ENCODE measurements at regions not wholly inside any gene's neighbourhood (a gene's known extent, or its start where the extent isn't known, plus 50 kb on each side); places are given as distances from the start of the nearest gene placed in this dataset.
A peak's percentile ranks its signal among the peaks of the same experiment; 100 is the strongest.

DNA sequence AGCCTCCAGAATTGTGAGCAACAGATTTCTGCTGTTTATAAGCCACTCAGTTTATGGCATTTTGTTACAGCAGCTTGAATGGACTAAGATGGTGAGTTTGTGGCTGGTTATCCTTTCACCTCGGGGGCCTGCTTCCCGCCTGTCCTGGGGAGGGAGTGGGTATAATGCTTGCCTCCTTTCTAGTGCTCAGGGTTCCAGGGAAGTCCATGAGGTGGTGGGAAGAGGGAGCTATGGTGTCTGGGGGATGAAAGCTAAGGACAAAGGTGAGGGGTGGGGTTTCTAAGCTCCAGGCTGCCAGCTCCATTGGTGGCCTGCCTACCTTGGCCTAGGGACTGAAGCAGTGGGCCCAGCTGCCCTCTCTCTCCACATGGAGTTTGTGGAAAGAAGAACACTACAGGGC, 50.2 kb upstream of the SDK2 start:
- DNase-seq: no peak

DNA sequence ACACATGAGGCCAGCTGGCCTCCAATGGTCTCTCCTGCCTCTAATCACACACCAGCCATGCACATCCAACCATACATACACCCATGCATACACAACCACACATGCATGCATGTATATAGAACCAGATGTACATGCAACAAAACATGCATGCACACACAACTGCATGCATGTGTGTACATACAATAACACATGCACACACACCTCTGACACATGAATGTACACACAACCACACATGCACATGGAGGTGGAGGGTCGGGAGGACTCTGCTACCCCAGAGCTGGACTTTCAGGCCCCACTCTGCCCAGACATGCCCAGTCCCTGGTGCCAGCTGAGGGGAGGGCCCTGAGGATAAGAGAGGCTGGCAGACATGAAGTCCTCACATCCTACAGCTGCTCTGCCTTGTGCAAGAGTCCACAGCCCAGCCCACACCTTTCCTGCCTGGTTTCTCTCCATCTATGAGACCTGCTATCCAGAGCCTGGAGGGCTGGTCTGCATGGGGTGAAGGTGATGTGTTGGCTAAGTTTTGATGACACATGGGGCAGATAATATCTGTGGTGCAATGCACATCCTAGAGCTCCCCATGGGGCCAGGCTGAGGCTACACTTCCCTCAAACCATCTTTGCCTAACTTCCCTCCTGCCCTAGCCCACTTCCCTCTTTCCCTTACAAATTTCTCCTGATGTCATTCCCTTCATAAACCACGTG, 50.9 kb upstream of the SDK2 start:
- no peak for DNase-seq

DNA sequence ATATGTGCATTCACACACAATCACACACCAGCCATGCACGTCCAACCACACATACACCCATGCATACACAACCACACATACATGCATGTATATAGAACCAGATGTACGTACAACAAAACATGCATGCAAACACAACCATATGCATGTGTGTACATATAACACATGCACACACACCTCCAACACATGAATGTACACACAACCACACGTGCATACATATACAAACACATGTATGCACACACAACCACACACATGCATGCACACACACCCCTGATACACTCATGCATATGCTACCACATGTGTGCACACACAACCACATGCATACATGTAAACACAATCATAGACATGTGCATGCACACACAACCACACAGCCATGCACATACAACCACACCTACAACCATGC, 52.0 kb upstream of the SDK2 start:
- no peak for DNase-seq

DNA sequence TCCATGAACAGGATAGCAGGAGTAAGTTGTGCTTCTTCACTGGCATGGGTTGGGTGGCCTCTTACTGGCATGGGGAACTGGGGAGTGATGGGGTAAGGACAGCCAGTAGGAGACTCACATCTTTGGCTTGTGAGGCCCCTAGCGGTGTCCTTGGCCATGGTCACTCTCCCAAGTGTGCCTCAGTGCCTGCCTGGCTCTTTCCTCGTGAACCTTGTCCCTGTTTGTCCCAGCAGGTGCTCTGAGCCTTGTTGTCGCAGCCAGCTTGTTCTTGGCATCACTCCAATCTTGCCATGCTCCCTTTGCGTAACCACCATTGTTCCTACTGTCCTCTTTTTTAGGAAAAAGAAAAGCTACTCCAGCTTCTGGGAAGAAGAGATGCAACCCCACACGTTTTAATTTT, 53.6 kb upstream of the SDK2 start:
- DNase-seq: no peak

DNA sequence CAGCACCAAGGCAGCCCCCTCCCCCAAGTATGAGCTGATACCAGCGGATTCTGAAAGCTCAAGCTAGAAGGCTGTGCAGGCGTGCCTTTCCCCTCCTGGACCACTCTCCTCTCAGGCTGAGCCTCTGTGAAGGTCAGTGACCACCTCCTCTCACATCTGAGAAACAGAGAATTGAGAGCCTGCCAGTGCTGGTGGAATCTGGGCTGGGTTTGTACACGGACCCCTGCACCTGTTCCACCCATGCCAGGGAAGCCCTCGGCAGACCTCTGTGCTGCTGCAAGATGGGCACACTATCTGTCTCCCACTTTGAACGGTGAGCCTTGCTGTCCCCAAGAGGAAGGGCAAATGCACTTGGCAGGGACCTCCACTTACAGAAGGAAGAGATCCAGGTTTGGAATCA, 54.7 kb upstream of the SDK2 start:
- no peak for DNase-seq

DNA sequence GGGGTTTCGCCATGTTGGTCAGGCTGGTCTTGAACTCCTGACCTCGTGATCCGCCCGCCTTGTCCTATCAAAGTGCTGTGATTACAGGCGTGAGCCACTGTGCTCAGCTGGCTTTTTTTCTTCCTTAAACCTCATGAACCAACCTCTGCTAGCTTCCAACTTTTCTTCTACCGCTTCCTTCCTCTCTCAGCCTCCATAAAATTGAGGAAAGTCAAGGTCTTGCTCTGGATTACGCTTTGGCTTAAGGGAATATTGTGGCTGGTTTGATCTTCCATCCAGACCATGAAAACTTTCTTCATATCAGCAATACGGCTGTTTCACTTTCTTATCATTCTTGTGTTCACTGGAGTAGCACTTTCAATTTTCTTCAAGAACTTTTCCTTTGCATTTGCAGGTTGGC, 57.5 kb upstream of the SDK2 start:
- no peak for DNase-seq

DNA sequence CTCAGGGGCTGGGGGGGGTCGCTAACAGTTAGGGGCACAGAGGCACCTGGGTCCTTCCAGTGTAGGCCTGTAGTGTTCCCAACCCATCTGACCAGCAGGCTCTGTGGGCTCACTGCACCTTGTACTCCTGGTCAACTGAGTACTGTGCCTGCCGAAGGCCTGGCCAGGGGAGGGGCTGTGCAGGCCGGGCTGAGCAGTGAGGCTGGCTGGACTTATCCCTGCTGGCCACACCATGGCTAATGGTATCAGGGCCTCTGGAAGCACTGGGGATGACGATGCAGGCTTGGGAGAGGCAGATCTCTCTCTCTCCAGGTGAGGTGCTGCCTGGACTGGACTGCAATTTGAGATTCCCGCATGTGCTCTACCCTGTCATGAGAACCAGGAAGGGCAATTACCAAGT, 58.9 kb upstream of the SDK2 start:
- no peak for DNase-seq

DNA sequence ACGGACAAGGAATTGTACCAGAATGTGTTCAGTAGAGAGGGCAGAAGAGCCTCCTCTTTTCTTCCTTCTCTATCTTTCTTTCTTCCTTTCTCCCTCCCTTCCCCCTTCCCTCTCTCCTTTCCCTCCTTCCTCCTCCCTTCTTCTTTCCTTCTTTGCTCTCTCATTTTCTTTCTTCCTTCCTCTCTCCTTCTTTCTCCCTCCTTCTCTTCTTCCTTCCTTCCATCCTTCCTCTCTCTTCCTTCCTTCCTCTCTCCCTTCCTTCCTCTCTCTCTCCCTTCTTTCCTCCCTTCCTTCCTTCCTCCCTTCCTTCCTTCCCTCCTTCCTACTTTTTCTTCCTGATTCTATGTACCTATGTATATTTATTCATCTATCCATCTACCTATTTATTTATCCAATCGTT, 59.7 kb upstream of the SDK2 start:
- no peak for DNase-seq

DNA sequence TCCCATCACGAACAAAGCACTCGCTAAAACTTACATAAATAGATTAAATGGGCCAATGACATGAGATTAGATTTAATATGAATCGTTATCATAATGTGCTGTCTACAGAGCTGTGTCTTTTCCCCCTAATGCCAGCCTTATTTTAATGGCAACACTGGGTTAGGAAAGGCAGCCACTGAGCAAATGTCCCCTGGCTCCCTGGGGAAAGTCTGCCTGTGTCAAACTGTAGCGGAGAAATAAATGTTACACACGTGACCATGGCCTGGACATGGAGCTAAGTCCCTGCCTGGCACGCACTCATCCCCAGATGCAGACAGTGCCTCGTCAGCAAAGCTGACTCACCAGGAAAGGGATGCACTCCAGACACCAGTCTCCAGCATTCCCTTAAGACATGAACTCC, 61.3 kb upstream of the SDK2 start:
- no peak for DNase-seq

DNA sequence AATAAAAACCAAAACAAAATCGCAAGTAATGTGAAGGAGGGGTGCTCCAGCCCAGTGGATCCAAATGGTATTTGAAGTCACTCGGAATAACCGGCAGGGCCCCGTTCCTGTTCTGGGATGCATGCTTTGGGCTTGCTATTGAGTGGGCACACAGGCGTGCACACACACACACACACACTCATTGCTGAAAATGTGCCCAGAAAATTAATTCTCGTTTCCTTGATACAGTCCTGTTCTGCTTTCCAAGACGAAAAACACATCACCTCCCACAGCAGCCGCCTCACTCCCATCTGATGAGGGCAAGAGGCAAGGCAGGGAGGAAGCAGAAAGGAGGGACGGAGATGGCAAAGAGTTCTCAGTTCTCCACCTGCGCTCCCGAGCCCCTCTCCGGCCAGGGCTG, 62.2 kb upstream of the SDK2 start:
- no peak for DNase-seq

DNA sequence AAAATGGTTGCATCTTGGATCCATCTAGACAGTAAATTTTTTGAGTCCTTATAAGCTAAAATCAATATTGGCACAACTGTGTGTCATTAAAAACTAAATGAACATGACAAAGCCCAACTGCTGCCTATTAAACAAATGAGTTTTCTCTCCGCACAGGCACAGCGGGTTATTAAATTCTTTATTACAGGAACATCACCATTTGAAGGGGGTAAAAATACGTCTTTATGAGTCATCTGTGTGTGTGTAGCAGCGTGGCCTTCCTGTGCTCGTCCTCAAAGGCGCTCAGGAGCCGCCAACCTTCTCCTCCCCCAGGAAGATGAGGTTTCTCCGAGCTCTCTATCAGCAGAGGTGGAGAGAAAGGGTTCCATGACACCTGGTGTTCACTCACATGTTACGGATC, 62.6 kb upstream of the SDK2 start:
- no peak for DNase-seq

DNA sequence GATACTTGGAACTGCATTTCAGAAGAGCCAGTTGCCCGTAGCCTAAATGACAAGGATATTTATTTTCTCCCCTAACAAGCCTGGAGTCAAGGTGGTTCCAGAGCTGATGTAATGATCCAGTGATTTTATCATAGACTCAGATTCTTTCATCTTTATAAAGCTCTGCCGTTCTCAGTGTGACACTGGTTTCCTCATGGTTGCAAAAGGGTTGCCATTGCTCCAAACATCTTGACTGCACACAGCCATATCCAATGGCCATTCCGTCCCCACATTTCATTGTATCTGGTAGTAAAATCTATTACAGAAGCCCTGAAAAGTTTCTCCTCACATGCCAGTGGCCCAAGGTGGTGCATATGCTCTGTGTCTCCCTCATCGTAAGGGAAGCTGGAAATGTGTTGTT, 63.1 kb upstream of the SDK2 start:
- no peak for DNase-seq

DNA sequence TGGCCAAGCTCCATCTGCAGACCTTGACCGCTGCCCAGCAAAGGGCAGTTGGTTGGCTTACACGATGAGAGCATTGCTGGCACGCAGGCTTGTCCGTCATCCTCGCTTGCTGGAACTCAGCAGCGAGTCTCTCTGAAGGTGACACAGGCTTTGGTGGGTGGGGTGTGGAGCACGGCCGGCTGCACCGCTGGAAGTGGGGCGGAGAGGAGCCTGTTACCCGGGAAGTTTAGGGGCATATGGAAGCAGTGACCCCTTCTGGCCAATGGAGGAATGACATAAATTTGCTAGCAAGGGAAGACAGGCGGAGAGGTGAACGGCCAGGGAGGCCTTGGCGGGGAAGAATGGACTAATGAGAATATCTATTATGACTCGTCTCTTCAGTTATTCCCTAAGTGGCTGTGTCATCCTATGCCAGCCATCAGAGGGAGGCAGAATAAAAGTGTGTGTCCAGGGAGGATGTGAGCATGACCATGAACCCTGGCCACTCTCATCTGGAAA, 65.9 kb upstream of the SDK2 start:
- DNase-seq: peak; percentile 35 to 79 (median 52)

DNA sequence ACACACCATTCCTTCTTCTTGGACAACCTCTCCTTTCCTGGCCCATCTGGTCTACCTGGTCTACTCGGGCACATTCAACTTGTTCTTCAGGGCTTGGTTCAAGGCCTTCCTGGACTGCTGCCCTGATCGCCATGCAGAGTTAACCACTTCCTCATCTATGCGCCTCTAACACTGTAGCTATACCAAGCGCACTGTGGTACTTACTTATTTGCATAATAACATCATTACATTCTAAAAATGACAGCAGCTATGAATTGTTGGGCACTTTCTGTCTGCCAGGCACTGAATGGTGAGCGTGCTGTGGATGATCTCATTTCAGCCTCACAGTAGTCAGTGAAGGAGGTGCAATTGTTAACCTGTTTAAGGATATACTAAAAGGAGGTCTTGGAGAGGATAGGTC, 66.9 kb upstream of the SDK2 start:
- DNase-seq: no peak

DNA sequence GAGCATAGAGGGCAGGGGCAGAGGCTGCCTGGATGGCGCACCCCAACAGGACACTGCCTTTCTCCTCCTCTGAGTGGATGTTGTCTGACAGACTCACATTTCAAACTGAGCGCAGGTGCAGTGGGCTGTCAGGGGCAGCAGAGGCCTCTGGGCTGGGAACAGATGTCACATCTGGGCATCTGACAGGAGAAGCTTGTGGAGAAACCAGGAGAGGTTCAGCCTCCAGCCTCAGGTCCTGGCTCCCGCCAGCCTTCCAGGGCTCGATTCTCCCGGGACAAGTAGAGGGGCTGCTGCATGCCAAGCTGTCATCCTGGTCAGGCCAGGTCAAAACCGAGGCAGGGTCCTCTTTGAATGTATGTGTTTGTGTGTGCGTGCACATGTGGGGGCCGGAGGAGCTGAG, 67.7 kb upstream of the SDK2 start:
- DNase-seq: no peak

DNA sequence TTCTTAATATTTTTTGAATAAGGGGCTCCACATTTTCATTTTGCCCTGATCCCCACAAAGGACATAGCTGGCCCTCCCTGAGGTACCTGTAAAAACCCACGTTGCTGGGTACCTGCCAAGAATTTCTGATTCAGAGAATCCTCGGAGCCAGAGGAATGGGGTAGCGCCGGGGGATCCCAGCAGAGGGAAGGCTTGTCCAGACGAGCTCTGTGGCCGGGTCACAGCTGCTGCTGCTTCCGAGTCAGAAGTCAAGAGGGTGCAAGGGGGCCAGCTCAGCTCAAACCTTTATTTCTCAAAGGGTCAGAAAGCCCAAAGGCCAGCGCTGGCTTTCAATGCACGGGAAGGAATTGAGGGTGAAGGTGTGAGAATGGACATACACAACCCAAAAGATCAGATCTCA, 68.9 kb upstream of the SDK2 start:
- DNase-seq: no peak

DNA sequence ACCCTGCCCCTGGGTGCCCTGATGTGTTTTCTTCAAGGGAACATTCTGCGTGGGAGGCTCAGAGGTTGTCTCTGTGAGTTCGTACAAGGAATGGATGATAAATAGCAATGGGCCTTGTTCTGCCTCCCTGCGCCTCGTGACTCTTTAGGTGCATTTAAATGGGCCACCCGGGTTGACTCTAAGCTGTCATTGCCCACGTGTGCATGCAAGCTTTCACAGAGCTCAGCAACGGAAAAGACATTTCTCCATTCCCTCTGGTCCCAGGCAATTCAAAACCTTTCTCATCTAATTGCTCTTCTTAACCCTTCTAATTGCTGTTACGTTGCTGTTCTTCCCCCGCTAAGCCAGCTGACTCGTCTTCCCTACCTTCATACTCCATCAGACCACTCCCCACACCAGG, 71.5 kb upstream of the SDK2 start:
- no peak for DNase-seq

DNA sequence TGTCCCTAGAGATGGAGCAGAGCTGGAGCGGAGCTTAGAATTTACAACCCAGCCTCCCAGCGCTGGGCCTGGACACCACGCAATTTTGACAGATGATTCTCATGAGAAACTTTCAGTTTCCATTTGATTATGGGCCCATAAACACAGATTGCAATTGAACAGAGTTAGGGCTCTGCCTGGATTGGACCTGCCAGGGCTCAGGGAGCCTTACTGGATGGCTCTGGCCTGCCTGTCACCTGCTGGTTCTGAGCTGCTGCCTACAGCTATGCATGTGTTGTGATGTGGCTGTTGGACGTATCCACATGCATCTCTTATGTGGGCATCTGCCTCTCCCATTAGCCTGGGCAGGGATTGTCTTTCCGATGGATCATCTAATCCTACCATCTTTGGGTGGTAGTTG, 73.4 kb upstream of the SDK2 start:
- no peak for DNase-seq

DNA sequence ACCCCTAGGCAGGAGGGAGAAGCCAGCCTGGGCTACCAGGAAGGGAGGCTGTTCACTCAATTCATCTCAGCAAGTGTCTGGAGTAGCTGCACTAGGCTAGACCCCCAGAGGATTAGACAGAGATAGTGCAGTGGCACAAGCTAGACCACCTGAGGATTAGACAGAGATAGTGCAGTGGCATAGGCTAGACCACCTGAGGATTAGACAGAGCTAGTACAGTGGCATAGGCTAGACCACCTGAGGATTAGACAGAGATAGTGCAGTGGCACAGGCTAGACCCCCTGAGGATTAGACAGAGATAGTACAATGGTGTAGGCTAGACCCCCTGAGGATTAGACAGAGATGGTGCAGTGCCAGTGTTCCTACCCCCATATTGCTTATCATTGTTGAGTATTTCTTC, 74.1 kb upstream of the SDK2 start:
- DNase-seq: no peak

DNA sequence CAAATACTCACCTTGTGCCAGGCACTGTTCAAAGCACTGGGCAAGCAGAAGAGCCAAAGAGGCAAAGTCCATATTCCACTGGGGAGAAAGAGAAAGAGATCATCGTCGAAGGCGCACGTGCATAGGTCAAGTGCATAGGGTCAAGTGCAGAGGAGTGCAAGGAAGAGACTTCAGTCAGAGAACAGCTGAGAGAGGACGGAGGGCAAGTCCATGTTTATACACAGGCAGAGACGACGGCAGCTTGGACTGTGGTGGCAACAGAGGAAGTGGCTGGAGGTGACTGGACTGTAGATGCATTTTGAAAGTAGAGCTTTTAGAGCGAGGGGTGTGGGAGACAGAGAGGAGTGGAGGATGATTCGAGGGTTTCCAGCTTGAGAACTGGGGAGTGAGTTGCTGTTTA, 74.7 kb upstream of the SDK2 start:
- DNase-seq: no peak

DNA sequence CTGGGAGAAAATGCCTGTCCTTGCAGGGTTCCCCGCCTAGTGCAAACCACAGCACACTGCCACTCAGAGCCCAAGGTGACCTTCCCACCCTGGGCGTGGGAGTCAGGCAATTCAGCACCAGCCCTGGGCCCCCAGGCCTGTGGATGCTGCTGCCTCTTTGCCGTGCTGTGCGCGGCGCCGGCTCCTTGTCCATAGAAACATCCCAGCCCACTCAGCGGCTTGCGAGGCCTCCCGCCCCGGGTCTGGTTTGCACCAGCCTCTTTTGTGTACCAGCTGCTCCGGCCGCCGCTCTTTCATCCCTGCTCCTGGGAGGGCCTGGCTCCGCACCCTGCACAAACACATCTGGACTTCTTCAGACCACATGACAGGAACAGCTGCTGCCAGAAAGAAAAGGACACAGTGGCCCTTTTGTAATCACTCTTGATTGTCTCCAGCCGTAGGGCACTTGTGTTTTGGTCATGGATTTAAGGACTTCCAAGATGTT, 75.4 kb upstream of the SDK2 start:
- DNase-seq: no peak

DNA sequence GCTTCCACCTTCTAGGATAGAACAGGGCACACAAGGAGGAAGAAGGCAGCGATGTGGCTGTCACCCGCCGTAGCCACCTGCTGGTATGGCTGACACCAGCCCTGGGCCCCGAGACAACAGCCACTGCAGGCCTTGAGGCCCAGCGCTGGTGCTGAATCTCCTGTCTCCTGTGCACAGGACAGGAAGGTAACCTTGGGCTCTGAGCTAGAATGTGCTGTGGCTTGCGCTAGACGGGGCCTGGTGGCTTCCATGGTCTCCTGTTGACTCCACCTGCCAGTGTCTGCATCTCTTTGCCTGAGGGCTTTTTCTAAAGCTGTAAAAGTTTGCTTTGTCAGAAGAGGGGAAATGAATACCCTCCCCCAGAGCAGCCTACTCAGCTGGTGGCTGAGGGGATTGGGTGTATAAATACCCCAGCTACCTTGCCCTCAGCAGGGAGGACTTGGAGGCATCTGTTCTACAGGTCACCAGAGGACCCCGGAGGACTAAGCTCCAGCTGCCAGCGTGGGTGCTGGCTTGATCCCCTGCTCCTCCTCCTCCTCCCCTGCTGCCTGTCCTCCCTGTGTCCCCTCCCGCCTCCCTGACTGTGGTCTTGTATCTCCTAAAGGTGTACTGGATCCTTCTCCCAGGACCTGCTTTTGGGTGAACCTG, 76.1 kb upstream of the SDK2 start:
- peak in 2 of 6 experiments; percentile 8 to 28 for DNase-seq

DNA sequence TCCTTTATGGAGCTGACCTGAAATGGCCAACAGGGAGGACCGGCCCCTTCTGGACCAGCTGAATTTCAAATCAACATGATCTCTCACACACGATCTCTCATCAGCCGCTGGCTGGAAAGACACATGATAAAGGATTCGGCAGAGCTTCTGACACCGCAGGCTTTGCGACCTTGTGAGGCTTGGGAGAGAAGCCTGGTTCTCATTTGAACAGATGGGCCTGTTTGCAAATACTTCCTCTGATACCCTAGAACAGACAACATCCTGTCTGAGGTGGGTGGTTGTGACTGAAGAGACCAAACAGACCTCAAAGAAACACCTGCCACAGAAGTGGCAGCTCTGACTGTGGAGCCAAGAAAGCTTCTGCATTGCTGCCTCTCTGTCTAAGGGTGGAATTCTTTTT, 77.9 kb upstream of the SDK2 start:
- DNase-seq: peak; percentile 11 to 85 (median 56)

DNA sequence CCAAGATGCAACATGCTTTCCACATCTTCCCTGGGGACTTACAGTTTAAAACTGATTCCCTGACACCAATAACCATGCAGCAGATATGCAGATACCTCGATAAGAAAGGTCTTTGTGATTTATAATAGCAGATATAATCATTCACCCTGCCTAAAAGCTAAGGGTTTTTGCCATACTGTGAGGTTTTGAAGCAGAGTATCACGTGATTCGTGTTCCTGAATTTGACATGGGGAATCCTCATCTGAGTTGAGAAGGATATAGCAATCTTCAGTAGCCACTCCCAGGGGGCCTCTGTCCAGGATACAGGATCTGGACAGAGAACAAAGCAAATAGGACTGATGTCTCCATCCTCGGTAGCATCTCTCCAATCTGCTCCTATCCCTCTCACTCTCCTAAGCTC, 79.1 kb upstream of the SDK2 start:
- no peak for DNase-seq

DNA sequence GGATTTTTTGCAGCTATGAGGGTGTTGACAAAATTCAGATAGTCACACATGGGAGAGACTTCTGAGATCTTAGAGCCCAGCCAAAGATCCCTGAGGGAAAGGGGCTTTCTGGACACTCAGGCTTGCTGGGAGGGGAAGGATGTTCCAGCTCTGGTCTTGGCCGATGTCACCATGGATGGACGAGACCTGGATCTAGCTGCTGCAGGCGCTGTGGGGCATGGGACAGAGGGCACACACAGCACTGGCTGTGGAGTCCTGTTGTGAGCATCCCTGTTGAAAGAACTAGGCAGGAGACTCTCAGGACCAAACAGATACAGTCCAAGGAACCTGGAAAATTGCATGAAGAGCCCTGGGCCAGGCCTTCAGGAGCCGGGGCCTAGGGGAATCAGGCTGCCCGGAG, 80.1 kb upstream of the SDK2 start:
- DNase-seq: no peak
